HUES64 (cell line): ENCODE measurements at regions not wholly inside any gene's neighbourhood (a gene's known extent, or its start where the extent isn't known, plus 50 kb on each side); places are given as distances from the start of the nearest gene placed in this dataset.

Source experiments
- H3K27ac ChIP-seq: 2 replicates; pipeline ENCODE4 v1.7.0; 2013; ENCODE audit warnings: low read depth, low read length, inconsistent platforms
- H3K27me3 ChIP-seq: 2 replicates; pipeline ENCODE4 v1.6.1; 2013; ENCODE audit warnings: mild to moderate bottlenecking, low read length; ENCODE audit not compliant: insufficient read depth
- H3K36me3 ChIP-seq: 2 replicates; pipeline ENCODE4 v1.6.1; 2013; ENCODE audit warnings: mild to moderate bottlenecking, low read length; ENCODE audit not compliant: insufficient read depth
- H3K4me1 ChIP-seq: 2 replicates; pipeline ENCODE4 v1.6.1; 2013; ENCODE audit warnings: mild to moderate bottlenecking, low read length, moderate library complexity; ENCODE audit not compliant: insufficient read depth
- H3K4me3 ChIP-seq: 2 replicates; pipeline ENCODE4 v1.5.1; 2013; ENCODE audit warnings: mild to moderate bottlenecking, low read length, moderate library complexity
- H3K9ac ChIP-seq: 2 replicates; pipeline ENCODE4 v1.6.1; 2013; ENCODE audit warnings: mild to moderate bottlenecking, low read depth, low read length
- H3K9me3 ChIP-seq: 2 replicates; pipeline ENCODE4 v1.6.1; 2013; ENCODE audit warnings: low read depth, low read length; ENCODE audit not compliant: insufficient read depth
- WGBS: fragments of 150-250, 120-280 bp; methylation state at CpG from one replicate; pipeline ENCODE4 v1.1.7; 2013; ENCODE audit warnings: missing lambda C conversion rate; 5-methylcytosine and 5-hydroxymethylcytosine counted together

DNA sequence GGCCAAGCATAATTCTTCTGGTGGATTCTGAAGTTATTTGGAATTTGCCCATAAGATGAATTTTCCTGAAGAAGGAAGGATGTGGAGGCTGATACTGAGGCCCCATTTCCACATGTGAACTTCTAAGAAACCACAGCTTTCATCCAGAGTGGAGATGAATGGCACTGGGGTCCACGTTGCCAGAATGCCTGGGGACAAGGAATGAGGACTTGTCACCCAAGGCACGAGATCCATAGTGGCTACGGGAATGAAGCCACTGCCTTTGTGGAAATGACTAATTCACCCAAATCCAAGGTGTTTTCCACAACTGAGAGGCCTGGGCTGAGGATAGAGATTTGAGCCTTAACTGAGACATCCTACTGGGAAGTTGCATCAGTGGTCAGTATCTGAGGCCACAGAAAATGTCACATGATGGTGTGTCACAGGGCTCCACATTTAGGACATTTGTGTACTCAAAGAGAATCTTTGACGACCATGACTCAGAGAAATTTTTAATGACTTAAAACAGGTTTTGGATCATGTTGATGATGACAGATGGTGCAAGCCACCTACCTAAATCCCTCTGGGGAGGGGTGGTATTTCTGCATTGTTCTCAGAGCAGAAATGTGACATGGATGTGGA, 286.1 kb downstream of the SOX11 start:
- H3K4me3 ChIP-seq: no peak overlapping the region
- H3K9ac ChIP-seq: no peak overlapping the region
- no peak overlapping the region for H3K27ac ChIP-seq
- no peaks in the 10 kb centered on the region for H3K36me3 ChIP-seq
- peaks cover 44% of the 10 kb centered on the region for H3K4me1 ChIP-seq
- 92% methylated on average over 4 of the region's 4 CpGs for WGBS
- no peaks in the 10 kb centered on the region for H3K9me3 ChIP-seq
- H3K27me3 ChIP-seq: no peaks in the 10 kb centered on the region; the same call in 1 of the 2 replicates

DNA sequence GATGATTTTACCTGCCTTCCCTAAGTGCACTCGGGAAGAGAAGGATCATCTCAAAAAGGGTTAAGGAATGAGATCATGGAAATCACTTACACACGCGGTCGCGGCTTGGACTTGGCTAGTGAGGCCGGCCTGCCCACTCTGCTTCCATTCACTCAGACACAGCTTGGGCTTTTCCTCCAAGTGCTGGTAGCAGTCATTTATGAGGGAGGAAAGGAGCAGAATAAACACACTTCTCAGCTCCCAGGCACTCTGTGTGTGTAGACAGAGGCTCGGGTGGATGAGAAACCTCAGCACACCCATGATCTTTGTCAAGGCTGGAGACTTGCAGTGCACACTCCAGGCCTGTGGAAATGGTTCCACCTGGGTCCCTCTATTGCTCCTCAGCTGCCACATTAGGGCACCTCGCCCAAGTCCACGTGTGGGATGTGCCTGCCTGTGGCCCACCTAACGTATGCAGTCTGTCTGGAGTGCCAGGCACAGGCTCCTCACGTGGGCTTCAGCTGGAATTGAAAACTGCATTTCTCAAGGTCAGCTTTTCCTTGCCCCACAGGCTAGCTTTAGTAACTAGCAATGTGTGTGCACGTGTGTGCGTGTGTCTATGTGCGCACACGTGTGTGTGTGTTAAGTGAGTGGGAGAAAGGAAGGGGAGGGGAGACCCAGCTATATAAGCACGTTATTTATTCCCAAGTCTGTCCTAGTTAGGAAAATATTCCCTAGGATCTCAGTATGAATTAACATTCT, 288.4 kb downstream of the SOX11 start:
- no peaks in the 10 kb centered on the region; the same call in 1 of the 2 replicates for H3K27me3 ChIP-seq
- WGBS: 89% methylated on average over 16 of the region's 16 CpGs
- H3K36me3 ChIP-seq: no peaks in the 10 kb centered on the region
- H3K9me3 ChIP-seq: no peaks in the 10 kb centered on the region
- no peak overlapping the region for H3K4me3 ChIP-seq
- H3K4me1 ChIP-seq: peaks cover 36% of the 10 kb centered on the region
- no peak overlapping the region for H3K27ac ChIP-seq
- no peak overlapping the region for H3K9ac ChIP-seq

DNA sequence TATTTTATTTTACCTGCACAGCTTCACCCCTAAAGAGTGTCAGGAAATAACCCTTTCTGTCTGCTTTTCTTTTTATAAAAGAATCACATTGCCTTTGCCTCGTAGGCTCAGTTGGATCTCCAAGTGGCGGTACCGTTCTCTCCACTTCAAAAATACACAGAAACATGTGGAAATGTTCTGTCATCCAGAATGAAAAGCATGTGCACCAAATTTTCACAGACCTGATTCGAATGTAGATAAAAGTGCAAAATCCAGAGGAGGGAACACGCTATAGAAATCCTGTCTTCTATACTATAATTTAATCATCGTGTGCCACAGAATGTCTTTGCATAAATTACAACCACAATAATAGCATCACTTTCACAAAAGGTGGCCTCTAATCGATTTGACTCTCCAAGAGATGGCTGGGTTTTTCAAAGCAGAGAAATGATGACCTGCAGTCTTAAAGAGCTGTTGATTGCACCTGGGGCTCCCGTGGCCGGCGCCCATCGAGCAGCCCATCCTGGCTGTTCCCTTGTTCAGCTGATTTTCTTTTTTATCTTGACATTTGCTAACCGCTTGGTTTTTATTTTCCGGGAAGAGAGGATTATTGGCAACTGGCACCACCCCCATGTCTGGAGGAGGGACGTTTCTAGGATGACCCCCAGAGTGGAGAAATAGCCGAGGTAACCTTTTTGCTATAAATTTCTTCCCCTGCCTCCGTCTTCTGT, 290.2 kb downstream of the SOX11 start:
- Histone ChIP-seq H3K4me3 (peak overlapping the region; percentile 42), H3K4me1 (peaks cover 21% of the 10 kb centered on the region), H3K27me3 (no peaks in the 10 kb centered on the region; the same call in 1 of the 2 replicates), H3K9ac (peak overlapping the region; percentile 47; the same call in 1 of the 2 replicates), H3K27ac (no peak overlapping the region), H3K9me3 (no peaks in the 10 kb centered on the region), H3K36me3 (no peaks in the 10 kb centered on the region)
- 92% methylated on average over 16 of the region's 16 CpGs for WGBS

DNA sequence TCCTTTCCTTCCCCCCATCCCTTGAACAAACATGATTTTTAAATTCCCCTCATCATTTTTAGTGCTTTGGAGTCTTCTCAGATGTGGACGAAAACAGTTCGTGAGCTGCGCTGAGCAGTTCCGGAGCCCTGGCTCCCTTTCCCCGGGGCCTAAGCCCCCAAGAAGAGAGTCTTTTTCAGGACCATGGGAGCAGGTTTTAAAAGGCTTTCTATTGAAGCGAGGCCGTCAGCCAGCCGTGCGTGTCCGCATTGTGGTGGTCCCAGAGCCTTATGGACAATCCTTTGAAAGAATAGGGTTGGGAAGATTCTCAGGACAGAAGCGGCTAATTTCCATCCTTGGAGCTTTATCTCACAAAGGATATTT, 290.7 kb downstream of the SOX11 start:
- no peaks in the 10 kb centered on the region for H3K36me3 ChIP-seq
- peaks cover 20% of the 10 kb centered on the region for H3K4me1 ChIP-seq
- 95% methylated on average over 11 of the region's 11 CpGs for WGBS
- no peak overlapping the region for H3K4me3 ChIP-seq
- no peak overlapping the region for H3K9ac ChIP-seq
- H3K9me3 ChIP-seq: no peaks in the 10 kb centered on the region
- no peaks in the 10 kb centered on the region; the same call in 1 of the 2 replicates for H3K27me3 ChIP-seq
- H3K27ac ChIP-seq: no peak overlapping the region

DNA sequence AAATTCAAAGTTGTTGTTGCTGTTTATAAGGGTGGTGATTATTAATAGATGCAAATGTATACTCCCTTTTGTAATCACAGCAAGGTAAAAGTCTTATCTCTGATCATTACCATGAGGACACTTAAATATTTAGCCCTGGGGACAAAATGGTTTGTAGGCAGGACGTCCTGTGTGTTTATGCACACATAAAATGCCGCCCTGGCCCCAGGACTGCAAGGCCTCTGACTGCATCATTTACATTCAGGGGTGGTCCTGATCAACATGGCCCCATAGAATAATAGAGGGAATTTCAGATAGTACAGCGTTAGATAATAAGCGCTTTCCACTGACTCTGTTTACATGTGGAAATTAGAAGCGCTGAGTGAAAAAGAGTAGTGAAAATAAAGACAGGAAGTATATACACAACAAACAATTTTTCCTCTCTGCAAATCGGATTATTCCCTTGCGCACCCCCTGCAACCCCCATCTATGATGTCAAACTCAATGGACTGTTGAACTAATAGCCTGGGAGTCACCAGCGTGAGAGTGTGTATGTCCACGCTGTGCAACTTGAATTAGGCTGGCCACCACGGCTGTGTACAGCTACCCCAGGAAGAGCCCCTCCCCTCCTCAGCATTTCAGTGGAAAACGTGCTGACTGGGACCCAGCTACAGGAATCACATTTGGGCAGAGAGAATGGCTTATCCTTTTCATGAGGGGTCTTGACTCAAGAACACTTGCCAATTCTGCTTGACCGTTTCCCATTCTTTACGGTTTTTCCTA, 291.5 kb downstream of the SOX11 start:
- no peak overlapping the region for H3K27ac ChIP-seq
- WGBS: 90% methylated on average over 11 of the region's 13 CpGs
- no peaks in the 10 kb centered on the region; the same call in 1 of the 2 replicates for H3K27me3 ChIP-seq
- no peak overlapping the region for H3K9ac ChIP-seq
- H3K4me3 ChIP-seq: no peak overlapping the region
- no peaks in the 10 kb centered on the region for H3K36me3 ChIP-seq
- H3K4me1 ChIP-seq: peaks cover 20% of the 10 kb centered on the region
- H3K9me3 ChIP-seq: no peaks in the 10 kb centered on the region

DNA sequence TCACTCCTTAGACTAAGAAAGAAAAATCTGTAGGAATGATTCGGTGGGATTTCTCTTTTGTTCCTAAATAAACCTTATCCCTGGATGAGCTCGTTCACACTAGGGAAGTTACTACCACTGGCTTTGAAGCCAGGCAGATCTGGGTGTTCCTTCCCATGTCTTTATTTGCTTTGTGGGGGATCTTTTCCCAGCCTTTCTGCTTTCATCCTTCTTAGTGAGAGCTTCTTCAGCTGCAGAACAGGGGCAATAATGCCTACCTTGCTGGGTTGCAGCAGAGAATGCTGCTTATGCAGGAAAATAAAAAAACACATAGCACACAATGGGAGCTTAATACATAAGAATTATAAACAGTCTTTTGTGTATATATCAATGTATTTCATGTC, 292.1 kb downstream of the SOX11 start:
- H3K9me3 ChIP-seq: no peaks in the 10 kb centered on the region
- no peaks in the 10 kb centered on the region for H3K36me3 ChIP-seq
- H3K9ac ChIP-seq: no peak overlapping the region
- no peaks in the 10 kb centered on the region; the same call in 1 of the 2 replicates for H3K27me3 ChIP-seq
- H3K27ac ChIP-seq: no peak overlapping the region
- H3K4me1 ChIP-seq: peaks cover 20% of the 10 kb centered on the region
- 88% methylated on average over 2 of the region's 2 CpGs for WGBS
- no peak overlapping the region for H3K4me3 ChIP-seq

DNA sequence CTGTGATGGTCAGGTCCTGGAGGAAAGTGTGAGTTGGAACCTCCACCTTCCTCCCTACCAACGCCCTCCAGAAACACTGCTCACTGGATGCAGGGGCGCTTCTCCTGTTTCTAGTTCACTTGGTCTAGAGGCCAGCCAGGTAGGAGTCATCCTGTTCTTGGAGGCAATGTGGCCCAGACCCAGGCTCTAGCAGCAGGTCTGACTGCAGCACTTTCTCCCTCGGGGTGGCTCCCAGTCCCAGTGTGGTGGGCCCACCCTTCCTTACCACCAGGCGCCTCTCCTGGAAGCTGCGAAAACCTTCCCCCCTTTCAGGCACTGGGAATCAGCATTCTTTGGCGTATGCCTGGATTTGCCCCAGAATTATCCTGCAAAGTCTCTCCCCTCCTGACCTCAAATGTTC, 292.8 kb downstream of the SOX11 start:
- Histone ChIP-seq H3K9ac (no peak overlapping the region), H3K27ac (no peak overlapping the region), H3K27me3 (no peaks in the 10 kb centered on the region; the same call in 1 of the 2 replicates), H3K36me3 (no peaks in the 10 kb centered on the region), H3K4me3 (no peak overlapping the region), H3K9me3 (no peaks in the 10 kb centered on the region), H3K4me1 (peaks cover 20% of the 10 kb centered on the region)
- WGBS: 89% methylated on average over 6 of the region's 6 CpGs

DNA sequence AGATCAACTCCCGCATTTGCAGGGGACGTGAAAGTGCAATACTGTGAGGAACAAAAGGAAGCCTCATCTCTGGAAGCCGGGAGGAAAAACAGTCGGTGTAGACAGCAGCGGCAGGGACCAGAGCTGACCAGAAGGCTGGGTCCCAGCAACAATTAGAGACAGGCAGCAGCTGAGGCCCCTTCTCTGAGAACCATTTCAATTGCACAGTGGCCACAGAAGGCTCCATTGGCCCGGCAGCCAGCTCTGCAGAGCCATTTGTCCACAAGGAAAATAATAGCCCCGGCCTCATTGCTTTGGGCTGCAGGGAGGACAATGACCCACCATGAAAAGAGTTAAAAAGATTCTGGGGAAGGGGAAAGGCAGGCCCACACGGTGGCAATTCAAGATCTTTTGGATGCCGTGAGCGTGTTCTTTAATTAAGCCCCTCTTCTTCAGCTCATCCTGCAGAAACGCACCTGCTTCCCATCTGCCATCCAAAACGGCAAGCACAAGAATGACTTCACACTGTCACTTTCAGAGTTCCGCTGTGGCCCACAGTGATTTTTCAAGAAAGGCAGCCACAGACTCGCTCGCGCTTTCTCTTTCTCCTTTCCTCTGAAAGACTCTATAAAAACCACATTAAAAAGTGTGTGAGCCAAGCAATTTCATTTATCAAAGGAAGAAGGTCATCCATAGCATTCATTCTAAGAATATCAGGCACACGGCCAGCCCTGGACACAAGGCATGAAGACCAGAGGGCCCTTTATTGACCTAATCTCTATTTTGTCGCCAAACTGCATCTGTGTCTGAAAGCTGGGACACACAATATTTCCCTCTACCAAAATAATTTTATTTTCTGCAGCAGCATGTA, 293.6 kb downstream of the SOX11 start:
- Histone ChIP-seq H3K4me1 (peaks cover 20% of the 10 kb centered on the region), H3K36me3 (no peaks in the 10 kb centered on the region), H3K9ac (no peak overlapping the region), H3K4me3 (no peak overlapping the region), H3K9me3 (no peaks in the 10 kb centered on the region), H3K27me3 (no peaks in the 10 kb centered on the region; the same call in 1 of the 2 replicates), H3K27ac (no peak overlapping the region)
- WGBS: 92% methylated on average over 18 of the region's 18 CpGs

DNA sequence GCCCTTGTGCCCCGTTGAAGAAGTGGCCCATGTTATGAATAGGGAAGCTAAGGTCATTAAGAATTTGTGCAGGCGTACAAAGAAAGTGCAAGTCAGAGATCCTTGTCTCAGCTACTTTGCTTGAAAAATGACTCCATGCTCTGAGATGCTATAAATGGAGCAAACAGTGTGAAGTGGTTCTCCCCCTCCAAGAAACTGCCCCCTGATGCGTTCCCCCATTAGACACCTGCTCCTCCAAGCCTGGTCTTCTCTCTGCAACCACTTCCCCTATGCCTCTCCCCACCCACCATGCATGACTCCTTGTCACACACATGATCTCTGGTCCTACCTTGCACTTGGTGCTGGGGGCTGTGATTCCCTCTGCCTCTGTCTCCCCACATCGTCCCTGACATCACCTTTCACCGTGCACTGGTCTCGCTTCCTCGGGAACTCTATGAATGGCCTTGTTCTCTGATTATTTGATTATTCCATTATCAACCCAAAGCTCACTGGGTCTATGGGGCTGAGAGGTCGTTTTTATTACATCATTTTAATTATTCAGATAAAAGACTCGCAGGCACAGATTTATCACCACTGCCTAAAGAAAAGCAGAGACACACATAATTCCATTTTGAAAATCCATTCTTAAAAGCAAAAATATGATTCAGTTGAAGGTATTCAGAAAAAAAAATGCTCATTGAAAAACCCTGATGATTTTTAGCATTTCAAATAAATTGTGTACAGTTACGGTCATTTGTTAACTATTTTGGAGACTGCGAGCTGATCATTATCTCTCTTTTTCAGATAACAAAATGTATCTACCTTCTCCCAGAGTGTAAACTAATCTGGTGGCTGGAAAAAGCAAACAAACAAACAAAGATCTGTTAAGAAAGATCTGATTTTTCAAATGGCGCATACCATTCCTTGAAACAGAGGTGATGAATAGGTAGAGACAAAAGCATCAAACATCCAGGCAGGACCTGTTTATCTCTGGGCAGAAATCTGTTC, 294.9 kb downstream of the SOX11 start:
- 96% methylated on average over 12 of the region's 12 CpGs for WGBS
- no peaks in the 10 kb centered on the region for H3K9me3 ChIP-seq
- no peaks in the 10 kb centered on the region; the same call in 1 of the 2 replicates for H3K27me3 ChIP-seq
- H3K9ac ChIP-seq: no peak overlapping the region
- no peak overlapping the region for H3K27ac ChIP-seq
- H3K36me3 ChIP-seq: no peaks in the 10 kb centered on the region
- H3K4me3 ChIP-seq: no peak overlapping the region
- peaks cover 24% of the 10 kb centered on the region; the same call in 1 of the 2 replicates for H3K4me1 ChIP-seq
